Smooth muscle cell (in vitro differentiated cells): ENCODE measurements at regions not wholly inside any gene's neighbourhood (a gene's known extent, or its start where the extent isn't known, plus 50 kb on each side); places are given as distances from the start of the nearest gene placed in this dataset.

Experiments used
- DNase-seq: peaks from one replicate; lab custom pipeline; 2025; ENCODE audit not compliant: unreplicated experiment; lab: John Stamatoyannopoulos, UW
- H2AFZ ChIP-seq: fragments of 200-600 bp; sonication (generic); 2 replicates; pipeline ENCODE4 v1.6.0; 2016; ENCODE audit warnings: antibody characterized with exemption, low read depth, mild to moderate bottlenecking
- H3F3A ChIP-seq: fragments of 200-600 bp; sonication (generic); 2 replicates; pipeline ENCODE4 v1.6.0; 2017; ENCODE audit warnings: antibody characterized with exemption, low read depth
- H3K27ac ChIP-seq: fragments of 200-600 bp; sonication (generic); 2 replicates; pipeline ENCODE4 v1.5.1; 2016; ENCODE audit warnings: low read depth, mild to moderate bottlenecking
- H3K27me3 ChIP-seq: fragments of 200-600 bp; sonication (generic); 2 replicates; pipeline ENCODE4 v1.6.1; 2016; ENCODE audit warnings: low read depth, mild to moderate bottlenecking
- H3K36me3 ChIP-seq: fragments of 200-600 bp; sonication (generic); 2 replicates; pipeline ENCODE4 v1.5.1; 2016; ENCODE audit warnings: low read depth
- H3K4me1 ChIP-seq: fragments of 200-600 bp; sonication (generic); 2 replicates; pipeline ENCODE4 v1.5.1; 2016; ENCODE audit warnings: low read depth
- H3K4me2 ChIP-seq: fragments of 200-600 bp; sonication (generic); 2 replicates; pipeline ENCODE4 v1.6.0; 2016; ENCODE audit warnings: mild to moderate bottlenecking
- H3K4me3 ChIP-seq: fragments of 200-600 bp; sonication (generic); 2 replicates; pipeline ENCODE4 v1.5.1; 2016; ENCODE audit warnings: mild to moderate bottlenecking
- H3K79me2 ChIP-seq: fragments of 200-600 bp; sonication (generic); 2 replicates; pipeline ENCODE4 v1.6.0; 2016; ENCODE audit warnings: low read depth, mild to moderate bottlenecking
- H3K9ac ChIP-seq: fragments of 200-600 bp; sonication (generic); 2 replicates; pipeline ENCODE4 v1.6.0; 2016; ENCODE audit warnings: low read depth
- H3K9me3 ChIP-seq: fragments of 200-600 bp; sonication (generic); replicated peaks from 2 replicates; pipeline ENCODE4 v1.5.1; 2016; ENCODE audit warnings: low read depth
- H4K20me1 ChIP-seq: fragments of 200-600 bp; sonication (generic); 2 replicates; pipeline ENCODE4 v1.6.0; 2016; ENCODE audit warnings: low read depth
- CTCF ChIP-seq: fragments of 200-600 bp; sonication (generic); IDR thresholded peaks from 2 replicates; pipeline ENCODE4 v1.5.1; 2017; ENCODE audit warnings: borderline replicate concordance, mild to moderate bottlenecking, antibody characterized with exemption; ENCODE audit not compliant: insufficient read depth, poor library complexity, severe bottlenecking
- WGBS: methylation state at CpG from one replicate; pipeline ENCODE4 v1.1.7; 2016; ENCODE audit warnings: low lambda C conversion rate; 5-methylcytosine and 5-hydroxymethylcytosine counted together

GRCh38 chr7:91692800-91693199, 187.7 kb downstream of the MTERF1 start:
- 43% methylated on average over 3 of the region's 3 CpGs for WGBS
- Histone ChIP-seq H3K27ac (no peak overlapping the region), H3K4me3 (no peak overlapping the region), H3F3A (no peaks in the 10 kb centered on the region), H2AFZ (no peak overlapping the region), H3K79me2 (no peaks in the 10 kb centered on the region), H4K20me1 (no peaks in the 10 kb centered on the region), H3K4me1 (peaks cover 29% of the 10 kb centered on the region), H3K4me2 (no peak overlapping the region), H3K27me3 (no peaks in the 10 kb centered on the region), H3K36me3 (no peaks in the 10 kb centered on the region), H3K9ac (no peak overlapping the region), H3K9me3 (no peaks in the 10 kb centered on the region)
- TF ChIP-seq CTCF, result no peak
- no peak for DNase-seq

GRCh38 chr7:91694351-91694841, 186.1 kb downstream of the MTERF1 start:
- WGBS, result 63% methylated on average over 3 of the region's 3 CpGs

GRCh38 chr7:91710881-91711280, 169.6 kb downstream of the MTERF1 start:
- Histone ChIP-seq H4K20me1 (no peaks in the 10 kb centered on the region), H3K9me3 (peaks cover 5% of the 10 kb centered on the region), H2AFZ (no peak overlapping the region), H3K27me3 (no peaks in the 10 kb centered on the region), H3K36me3 (no peaks in the 10 kb centered on the region), H3K79me2 (no peaks in the 10 kb centered on the region), H3F3A (no peaks in the 10 kb centered on the region), H3K9ac (no peak overlapping the region), H3K4me3 (no peak overlapping the region), H3K27ac (no peak overlapping the region), H3K4me2 (no peak overlapping the region), H3K4me1 (no peaks in the 10 kb centered on the region)
- DNase-seq, result no peak
- no peak for TF ChIP-seq CTCF
- WGBS, result 88% methylated on average over 1 of the region's 1 CpG

More at GRCh38 chr7:91694351-91694841, 186.1 kb downstream of the MTERF1 start:
- Histone ChIP-seq H3K9ac (no peak overlapping the region), H2AFZ (no peak overlapping the region), H3K4me2 (no peak overlapping the region), H3K27ac (no peak overlapping the region), H3K4me3 (no peak overlapping the region), H3K4me1 (peaks cover 29% of the 10 kb centered on the region), H3K36me3 (no peaks in the 10 kb centered on the region), H3F3A (no peaks in the 10 kb centered on the region), H3K79me2 (no peaks in the 10 kb centered on the region), H3K27me3 (no peaks in the 10 kb centered on the region), H3K9me3 (no peaks in the 10 kb centered on the region), H4K20me1 (no peaks in the 10 kb centered on the region)
- no peak for DNase-seq
- no peak for TF ChIP-seq CTCF

- Histone ChIP-seq H3K36me3 (no peaks in the 10 kb centered on the region), H3K9ac (no peak overlapping the region), H3K4me3 (no peak overlapping the region), H4K20me1 (no peaks in the 10 kb centered on the region), H3K9me3 (no peaks in the 10 kb centered on the region), H3K4me2 (no peak overlapping the region), H3F3A (no peaks in the 10 kb centered on the region), H3K27ac (no peak overlapping the region), H3K4me1 (no peaks in the 10 kb centered on the region), H2AFZ (no peak overlapping the region), H3K27me3 (no peaks in the 10 kb centered on the region), H3K79me2 (no peaks in the 10 kb centered on the region)
- TF ChIP-seq CTCF, result no peak
- DNase-seq, result no peak
These were observed 166.8 kb downstream of the MTERF1 start for GRCh38 chr7:91713669-91714068.
